Spinal cord (tissue), 9 donors: ENCODE measurements at regions not wholly inside any gene's neighbourhood (a gene's known extent, or its start where the extent isn't known, plus 50 kb on each side); places are given as distances from the start of the nearest gene placed in this dataset.

Experiments
- DNase-seq, 6 donors: peaks; one replicate each; pipeline versions ENCODE4 v3.0.0 to v3.0.0-alpha.2; 2013 to 2015; ENCODE audit warnings: low spot score in 6 of 6, low read depth in 4 of 6
- H3K27ac ChIP-seq: one replicate; pipeline ENCODE4 v1.5.1; 2013; ENCODE audit warnings: low read depth, low read length, control low read depth
- H3K27me3 ChIP-seq: one replicate; pipeline ENCODE4 v1.6.1; 2013; ENCODE audit warnings: low read length; ENCODE audit not compliant: control insufficient read depth, insufficient read depth
- H3K36me3 ChIP-seq: one replicate; pipeline ENCODE4 v1.6.1; 2013; ENCODE audit warnings: low read length; ENCODE audit not compliant: control insufficient read depth, insufficient read depth
- H3K4me1 ChIP-seq: one replicate; pipeline ENCODE4 v1.6.1; 2013; ENCODE audit warnings: low read length; ENCODE audit not compliant: control insufficient read depth, insufficient read depth
- H3K4me3 ChIP-seq: one replicate; pipeline ENCODE4 v1.5.1; 2013; ENCODE audit warnings: low read depth, low read length, control low read depth
- H3K9me3 ChIP-seq: one replicate; pipeline ENCODE4 v1.6.1; 2013; ENCODE audit warnings: low read length; ENCODE audit not compliant: control insufficient read depth, insufficient read depth
- WGBS: methylation state at CpG from one replicate; pipeline ENCODE4 v1.1.5; 2013; ENCODE audit warnings: missing lambda C conversion rate; ENCODE audit not compliant: insufficient coverage; 5-methylcytosine and 5-hydroxymethylcytosine counted together
- donor health status: healthy.

- H3K27ac ChIP-seq = no peak overlapping the region
- no peaks in the 10 kb centered on the region for H3K36me3 ChIP-seq
- H3K4me3 ChIP-seq = no peak overlapping the region
- 74% methylated on average over 11 of the region's 14 CpGs for WGBS
- DNase-seq = no peak
- H3K27me3 ChIP-seq = no peaks in the 10 kb centered on the region
- H3K9me3 ChIP-seq = no peaks in the 10 kb centered on the region
- H3K4me1 ChIP-seq = peaks cover 8% of the 10 kb centered on the region
Observed at GRCh38 chr10:128687927-128688549, 561.8 kb upstream of the MKI67 start.

GRCh38 chr10:128689667-128690066 is 563.4 kb upstream of the MKI67 start:
- Histone ChIP-seq H3K27ac (no peak overlapping the region), H3K9me3 (no peaks in the 10 kb centered on the region), H3K4me3 (no peak overlapping the region), H3K36me3 (no peaks in the 10 kb centered on the region), H3K27me3 (peaks cover 3% of the 10 kb centered on the region), H3K4me1 (peaks cover 15% of the 10 kb centered on the region)
- WGBS = 87% methylated on average over 3 of the region's 5 CpGs
- DNase-seq = no peak

GRCh38 chr10:128693493-128694131 is 567.4 kb upstream of the MKI67 start:
- H3K4me1 ChIP-seq = peaks cover 20% of the 10 kb centered on the region
- no peaks in the 10 kb centered on the region for H3K9me3 ChIP-seq
- no peak overlapping the region for H3K4me3 ChIP-seq
- H3K27ac ChIP-seq = no peak overlapping the region
- no peaks in the 10 kb centered on the region for H3K36me3 ChIP-seq
- H3K27me3 ChIP-seq = peaks cover 9% of the 10 kb centered on the region
- WGBS = 53% methylated on average over 10 of the region's 11 CpGs
- peak in 1 of 6 donors; percentile 58 for DNase-seq

- no peaks in the 10 kb centered on the region for H3K36me3 ChIP-seq
- peaks cover 20% of the 10 kb centered on the region for H3K4me1 ChIP-seq
- peak in 1 of 6 donors; percentile 63 for DNase-seq
- H3K4me3 ChIP-seq = no peak overlapping the region
- H3K27me3 ChIP-seq = peaks cover 9% of the 10 kb centered on the region
- WGBS = 38% methylated on average over 23 of the region's 24 CpGs
- H3K9me3 ChIP-seq = no peaks in the 10 kb centered on the region
- no peak overlapping the region for H3K27ac ChIP-seq
Observed at GRCh38 chr10:128694168-128694850, 568.1 kb upstream of the MKI67 start.

GRCh38 chr10:128694851-128695725 is 568.9 kb upstream of the MKI67 start:
- H3K27me3 ChIP-seq = peaks cover 9% of the 10 kb centered on the region
- H3K27ac ChIP-seq = no peak overlapping the region
- WGBS = 41% methylated on average over 6 of the region's 17 CpGs
- no peak overlapping the region for H3K4me3 ChIP-seq
- peaks cover 20% of the 10 kb centered on the region for H3K4me1 ChIP-seq
- no peaks in the 10 kb centered on the region for H3K36me3 ChIP-seq
- peak in 2 of 6 donors; percentile 59 to 76 for DNase-seq
- no peaks in the 10 kb centered on the region for H3K9me3 ChIP-seq

GRCh38 chr10:128695931-128696330 is 569.7 kb upstream of the MKI67 start:
- Histone ChIP-seq H3K27me3 (peaks cover 9% of the 10 kb centered on the region), H3K4me3 (no peak overlapping the region), H3K4me1 (peaks cover 17% of the 10 kb centered on the region), H3K27ac (no peak overlapping the region), H3K9me3 (no peaks in the 10 kb centered on the region), H3K36me3 (no peaks in the 10 kb centered on the region)
- 83% methylated on average over 9 of the region's 10 CpGs for WGBS
- DNase-seq = peak in 1 of 6 donors; percentile 6

GRCh38 chr10:128697437-128697836 is 571.2 kb upstream of the MKI67 start:
- Histone ChIP-seq H3K27ac (no peak overlapping the region), H3K36me3 (no peaks in the 10 kb centered on the region), H3K4me3 (no peak overlapping the region), H3K27me3 (peaks cover 9% of the 10 kb centered on the region), H3K9me3 (no peaks in the 10 kb centered on the region), H3K4me1 (peaks cover 13% of the 10 kb centered on the region)
- no peak for DNase-seq
- WGBS = 91% methylated on average over 5 of the region's 8 CpGs

GRCh38 chr10:128701381-128701780 is 575.2 kb upstream of the MKI67 start:
- Histone ChIP-seq H3K4me1 (peaks cover 5% of the 10 kb centered on the region), H3K9me3 (no peaks in the 10 kb centered on the region), H3K36me3 (no peaks in the 10 kb centered on the region), H3K27me3 (peaks cover 2% of the 10 kb centered on the region), H3K4me3 (no peak overlapping the region), H3K27ac (no peak overlapping the region)
- WGBS = 49% methylated on average over 4 of the region's 4 CpGs
- DNase-seq = no peak

- peaks cover 2% of the 10 kb centered on the region for H3K27me3 ChIP-seq
- H3K4me3 ChIP-seq = no peak overlapping the region
- H3K36me3 ChIP-seq = no peaks in the 10 kb centered on the region
- no peaks in the 10 kb centered on the region for H3K9me3 ChIP-seq
- WGBS = no CpG with 5 or more reads among the region's 1 CpG
- no peak for DNase-seq
- no peak overlapping the region for H3K27ac ChIP-seq
- peaks cover 5% of the 10 kb centered on the region for H3K4me1 ChIP-seq
Observed at GRCh38 chr10:128701837-128702236, 575.6 kb upstream of the MKI67 start.
